ENCODE measurements at regions not wholly inside any gene's neighbourhood (a gene's known extent, or its start where the extent isn't known, plus 50 kb on each side); places are given as distances from the start of the nearest gene placed in this dataset.

- TF ChIP-seq IRF1 (CRISPR knock-in tag; IDR thresholded peaks at IDR 0.05; ENCODE audit: borderline replicate concordance) (no peak), ARID1B (IDR thresholded peaks at IDR 0.05) (no peak), KDM4B (IDR thresholded peaks at IDR 0.05; ENCODE audit: borderline replicate concordance in 2 of 2, low read depth in 1 of 2) (no peak)
These were observed 239.3 kb downstream of the ALG10B start for GRCh38 chr12:38555620-38556591.
